ENCODE measurements at regions not wholly inside any gene's neighbourhood (a gene's known extent, or its start where the extent isn't known, plus 50 kb on each side); places are given as distances from the start of the nearest gene placed in this dataset.
"Not testable (repeated sequence)": the region's sequence is repeated elsewhere in the genome, so short reads cannot be mapped to it uniquely, and the experiment has no call there.

DNA sequence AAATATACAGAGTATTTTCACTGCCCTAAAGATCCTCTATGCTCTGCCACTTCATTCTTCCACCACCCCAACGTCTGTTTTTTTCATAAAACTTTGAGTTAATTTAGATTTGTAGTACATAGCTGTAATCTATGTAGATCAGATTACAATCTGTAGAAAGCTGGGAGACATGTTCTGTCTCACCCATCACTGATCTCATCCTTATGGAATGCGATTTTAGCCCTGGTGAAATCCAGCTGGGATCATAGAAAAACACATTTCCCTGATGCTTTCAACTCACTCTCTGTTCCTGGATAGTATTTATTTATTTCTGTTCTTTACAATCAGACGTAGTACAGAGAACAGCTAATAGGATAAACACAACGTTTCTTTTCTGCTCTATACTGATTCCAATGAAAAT is 521.0 kb downstream of the KIF20B start:
- H3K27me3 Mint-ChIP-seq, result no peaks in the 10 kb centered on the region
- H3K9me3 Mint-ChIP-seq (ENCODE audit: low read depth), result no peaks in the 10 kb centered on the region
- H3K4me1 Mint-ChIP-seq (ENCODE audit: low read depth), result peaks cover 8% of the 10 kb centered on the region
- H3K27ac Mint-ChIP-seq, result no peak overlapping the region
- H3K4me3 Mint-ChIP-seq, result no peak overlapping the region
- H3K36me3 Mint-ChIP-seq, result no peaks in the 10 kb centered on the region

DNA sequence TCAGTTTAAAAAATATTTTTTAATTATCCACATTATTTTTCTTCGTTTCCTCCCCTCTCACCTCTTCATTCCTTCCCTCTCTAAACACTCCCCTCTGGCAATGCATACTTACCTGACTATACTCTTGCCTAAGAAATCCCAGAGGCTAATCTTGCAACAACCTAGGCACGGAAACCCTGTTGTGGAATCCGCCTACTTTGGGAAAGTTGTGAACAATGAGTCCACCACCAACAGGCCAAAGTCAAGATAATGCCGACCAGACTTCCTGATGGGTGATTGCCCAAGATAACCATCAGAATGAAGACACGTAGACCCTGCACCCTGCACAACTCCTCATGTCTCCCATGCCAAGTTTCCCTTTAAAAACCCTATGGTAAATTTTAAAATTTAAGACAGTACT is 521.5 kb downstream of the KIF20B start:
- H3K36me3 Mint-ChIP-seq, result no peaks in the 10 kb centered on the region
- H3K27me3 Mint-ChIP-seq, result no peaks in the 10 kb centered on the region
- no peak overlapping the region for H3K4me3 Mint-ChIP-seq
- H3K9me3 Mint-ChIP-seq (ENCODE audit: low read depth), result no peaks in the 10 kb centered on the region
- peaks cover 10% of the 10 kb centered on the region for H3K4me1 Mint-ChIP-seq (ENCODE audit: low read depth)
- no peak overlapping the region for H3K27ac Mint-ChIP-seq

DNA sequence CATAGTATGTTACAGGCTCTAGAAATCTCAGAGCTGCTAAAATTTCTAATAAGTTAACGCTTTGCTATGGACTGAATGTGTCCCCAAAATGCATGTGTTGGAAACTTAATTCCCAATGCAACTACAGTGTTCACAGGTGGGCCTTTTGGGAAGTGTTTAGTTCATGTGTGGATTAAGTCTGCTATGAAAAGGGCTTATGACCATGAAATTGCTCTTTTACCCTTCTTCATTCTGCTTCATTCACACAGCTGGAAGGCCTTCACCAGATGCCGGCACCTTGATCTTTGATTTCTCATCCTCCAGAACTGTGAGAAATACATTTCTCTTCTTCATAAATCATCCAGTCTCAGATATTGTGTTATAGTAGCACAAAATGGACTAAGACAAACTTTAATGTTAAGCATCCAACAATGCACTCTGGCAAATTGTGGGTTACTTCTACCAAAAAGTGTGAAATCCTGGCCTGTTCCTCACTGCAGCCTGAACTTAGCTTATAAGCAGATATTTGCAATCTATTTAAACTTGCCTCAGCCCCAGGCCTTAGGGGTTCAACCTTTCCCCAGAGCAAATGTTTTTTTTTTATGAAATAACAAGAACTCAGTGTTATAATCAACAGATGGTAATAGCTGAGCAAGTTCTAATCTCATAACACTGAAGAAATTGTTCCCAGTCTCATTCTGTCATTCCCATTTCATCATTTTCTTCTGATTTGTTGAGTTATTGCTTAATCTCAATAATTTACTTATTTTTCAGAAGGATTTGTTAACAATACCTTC is 523.6 kb downstream of the KIF20B start:
- H3K4me1 Mint-ChIP-seq (ENCODE audit: low read depth), result peaks cover 13% of the 10 kb centered on the region
- no peak overlapping the region for H3K27ac Mint-ChIP-seq
- H3K9me3 Mint-ChIP-seq (ENCODE audit: low read depth), result no peaks in the 10 kb centered on the region
- no peak overlapping the region for H3K4me3 Mint-ChIP-seq
- no peaks in the 10 kb centered on the region for H3K36me3 Mint-ChIP-seq
- H3K27me3 Mint-ChIP-seq, result no peaks in the 10 kb centered on the region

DNA sequence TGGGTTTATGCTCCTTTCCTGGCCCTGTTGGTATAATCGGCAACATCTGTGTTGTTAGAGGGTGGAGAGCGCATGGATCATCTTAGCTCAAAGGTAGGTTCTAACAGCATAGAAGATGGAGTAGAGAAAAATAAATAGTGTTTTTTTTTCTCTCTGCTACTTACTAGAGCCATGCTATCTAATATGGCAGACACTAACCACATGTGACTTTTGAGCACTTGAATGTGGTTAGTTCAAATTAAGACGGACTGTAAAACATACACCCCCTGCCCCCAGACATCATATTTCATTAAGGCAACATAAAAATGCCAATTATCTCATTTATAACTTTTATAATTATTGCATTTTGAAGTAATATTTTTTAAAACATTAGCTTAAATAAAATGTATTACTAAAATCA is 525.1 kb downstream of the KIF20B start:
- H3K9me3 Mint-ChIP-seq (ENCODE audit: low read depth), result peaks cover 11% of the 10 kb centered on the region
- H3K27ac Mint-ChIP-seq, result peak overlapping the region; percentile 31
- peaks cover 2% of the 10 kb centered on the region for H3K27me3 Mint-ChIP-seq
- H3K4me3 Mint-ChIP-seq, result no peak overlapping the region
- H3K36me3 Mint-ChIP-seq, result no peaks in the 10 kb centered on the region
- H3K4me1 Mint-ChIP-seq (ENCODE audit: low read depth), result peaks cover 13% of the 10 kb centered on the region

DNA sequence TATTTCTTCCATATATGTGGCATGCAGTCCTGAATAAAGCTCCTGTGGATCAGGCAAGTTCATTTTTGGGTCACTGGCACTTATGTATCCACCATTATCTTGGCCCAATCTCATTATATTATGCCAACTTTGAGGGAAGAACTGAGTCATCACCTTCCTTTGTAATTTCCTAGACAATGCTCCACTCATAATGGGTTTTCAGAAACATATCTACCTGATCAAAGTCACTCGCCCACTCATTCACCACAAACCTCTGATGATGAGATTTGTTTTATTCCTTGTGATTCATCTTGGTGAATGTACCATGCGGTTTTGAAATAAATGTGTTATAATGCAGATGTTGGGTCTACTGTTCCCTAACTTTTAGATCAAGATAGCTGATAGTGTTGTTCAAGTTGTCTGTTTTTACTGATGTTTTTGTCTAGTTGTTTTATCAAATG is 525.8 kb downstream of the KIF20B start:
- H3K4me1 Mint-ChIP-seq (ENCODE audit: low read depth), result peaks cover 13% of the 10 kb centered on the region
- no peaks in the 10 kb centered on the region for H3K36me3 Mint-ChIP-seq
- H3K27ac Mint-ChIP-seq, result peak overlapping the region; percentile 5
- H3K27me3 Mint-ChIP-seq, result peaks cover 2% of the 10 kb centered on the region
- peaks cover 11% of the 10 kb centered on the region for H3K9me3 Mint-ChIP-seq (ENCODE audit: low read depth)
- H3K4me3 Mint-ChIP-seq, result peak overlapping the region; percentile 4

DNA sequence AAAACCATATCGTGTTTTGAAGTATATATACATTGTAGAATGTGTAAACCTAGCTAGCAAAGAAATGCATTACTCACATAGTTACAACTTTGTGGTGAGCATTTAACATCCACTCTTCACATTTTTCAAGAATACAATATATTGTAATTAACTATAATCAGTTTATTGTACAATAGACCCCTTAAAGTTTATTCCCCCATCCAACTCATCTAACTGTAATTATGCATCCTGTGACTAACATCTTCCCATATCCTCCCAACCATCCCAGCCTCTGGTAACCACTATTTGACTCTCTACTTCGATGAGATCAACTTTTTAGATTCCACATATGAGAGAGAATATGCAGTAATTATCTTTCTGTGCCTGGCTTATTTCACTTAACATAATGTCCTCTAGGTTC is 526.4 kb downstream of the KIF20B start:
- peaks cover 11% of the 10 kb centered on the region for H3K9me3 Mint-ChIP-seq (ENCODE audit: low read depth)
- no peaks in the 10 kb centered on the region for H3K36me3 Mint-ChIP-seq
- no peak overlapping the region for H3K4me3 Mint-ChIP-seq
- H3K4me1 Mint-ChIP-seq (ENCODE audit: low read depth), result peaks cover 13% of the 10 kb centered on the region
- H3K27ac Mint-ChIP-seq, result peak overlapping the region; percentile 17
- H3K27me3 Mint-ChIP-seq, result peaks cover 2% of the 10 kb centered on the region

DNA sequence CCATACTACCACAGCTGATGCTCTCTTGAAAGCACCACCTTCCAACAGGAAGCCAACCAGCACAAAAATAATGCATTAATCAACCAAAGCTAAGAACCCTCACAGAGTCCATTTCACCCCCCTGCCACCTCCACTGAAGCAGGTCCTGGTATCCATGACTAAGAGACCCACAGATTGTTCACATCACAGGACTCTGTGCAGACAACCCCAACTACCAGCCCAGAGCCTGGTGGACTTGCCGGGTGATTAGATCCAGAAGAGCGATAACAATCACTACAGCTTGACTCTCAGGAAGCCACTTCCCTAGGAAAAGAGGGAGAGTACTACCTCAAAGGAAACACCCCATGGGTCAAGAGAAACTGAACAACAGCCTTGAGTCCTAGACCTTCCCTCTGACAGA is 528.1 kb downstream of the KIF20B start:
- peaks cover 21% of the 10 kb centered on the region for H3K9me3 Mint-ChIP-seq (ENCODE audit: low read depth)
- no peaks in the 10 kb centered on the region for H3K36me3 Mint-ChIP-seq
- peaks cover 4% of the 10 kb centered on the region for H3K27me3 Mint-ChIP-seq
- peaks cover 13% of the 10 kb centered on the region for H3K4me1 Mint-ChIP-seq (ENCODE audit: low read depth)
- no peak overlapping the region for H3K4me3 Mint-ChIP-seq
- no peak overlapping the region for H3K27ac Mint-ChIP-seq

DNA sequence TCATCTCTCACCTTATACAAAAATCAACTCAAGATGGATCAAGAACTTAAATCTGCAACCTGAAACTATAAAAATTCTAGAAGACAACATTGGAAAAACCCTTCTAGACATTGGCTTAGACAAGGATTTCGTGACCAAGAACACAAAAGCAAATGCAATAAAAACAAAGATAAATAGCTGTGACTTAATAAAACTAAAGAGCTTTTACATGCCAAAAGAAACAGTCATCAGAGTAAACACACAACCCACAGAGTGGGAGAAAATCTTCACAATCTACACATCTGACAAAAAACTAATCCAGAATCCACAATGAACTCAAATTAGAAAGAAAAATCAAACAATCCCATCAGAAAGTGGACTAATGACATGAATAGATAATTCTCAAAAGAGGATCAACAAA is 532.4 kb downstream of the KIF20B start:
- not testable (repeated sequence) for H3K27me3 Mint-ChIP-seq; H3K4me1 Mint-ChIP-seq (ENCODE audit: low read depth); H3K27ac Mint-ChIP-seq; H3K4me3 Mint-ChIP-seq; H3K36me3 Mint-ChIP-seq
- peaks cover 26% of the 10 kb centered on the region for H3K9me3 Mint-ChIP-seq (ENCODE audit: low read depth)

DNA sequence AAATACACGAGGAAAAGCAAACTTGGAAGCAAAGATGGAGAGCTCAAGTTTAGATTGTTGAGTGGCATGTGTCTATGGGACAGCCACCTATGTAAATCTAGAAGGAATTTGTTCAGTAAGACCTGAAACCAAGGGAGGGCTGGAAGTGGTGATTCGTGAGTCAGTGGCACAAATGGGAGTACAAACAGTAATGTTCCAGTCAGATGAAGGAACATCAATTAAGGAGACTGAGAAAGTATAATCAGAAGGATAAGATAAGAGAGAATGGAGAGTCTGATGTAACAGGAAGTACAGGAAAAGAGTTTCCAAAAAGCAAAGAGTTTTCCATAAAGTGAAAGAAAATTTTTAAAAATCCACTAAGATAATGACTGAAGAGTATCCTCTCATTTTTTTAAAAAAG is 544.2 kb downstream of the KIF20B start:
- Mint-ChIP-seq H3K4me1 (ENCODE audit: low read depth) (no peaks in the 10 kb centered on the region), H3K27ac (no peak overlapping the region), H3K36me3 (no peaks in the 10 kb centered on the region), H3K9me3 (ENCODE audit: low read depth) (no peaks in the 10 kb centered on the region), H3K4me3 (no peak overlapping the region), H3K27me3 (no peaks in the 10 kb centered on the region)

DNA sequence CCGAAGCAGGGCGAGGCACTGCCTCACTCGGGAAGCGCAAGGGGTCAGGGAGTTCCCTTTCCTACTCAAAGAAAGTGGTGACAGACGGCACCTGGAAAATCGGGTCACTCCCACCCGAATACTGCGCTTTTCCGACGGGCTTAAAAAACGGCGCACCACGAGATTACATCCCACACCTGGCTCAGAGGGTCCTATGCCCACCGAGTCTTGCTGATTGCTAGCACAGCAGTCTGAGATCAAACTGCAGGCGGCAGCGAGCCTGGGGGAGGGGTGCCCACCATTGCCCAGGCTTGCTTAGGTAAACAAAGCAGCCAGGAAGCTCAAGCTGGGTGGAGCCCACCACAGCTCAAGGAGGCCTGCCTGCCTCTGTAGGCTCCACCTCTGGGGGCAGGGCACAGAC is 549.4 kb downstream of the KIF20B start:
- H3K9me3 Mint-ChIP-seq (ENCODE audit: low read depth); H3K4me1 Mint-ChIP-seq (ENCODE audit: low read depth); H3K27ac Mint-ChIP-seq; H3K36me3 Mint-ChIP-seq; H3K4me3 Mint-ChIP-seq; H3K27me3 Mint-ChIP-seq: not testable (repeated sequence)

DNA sequence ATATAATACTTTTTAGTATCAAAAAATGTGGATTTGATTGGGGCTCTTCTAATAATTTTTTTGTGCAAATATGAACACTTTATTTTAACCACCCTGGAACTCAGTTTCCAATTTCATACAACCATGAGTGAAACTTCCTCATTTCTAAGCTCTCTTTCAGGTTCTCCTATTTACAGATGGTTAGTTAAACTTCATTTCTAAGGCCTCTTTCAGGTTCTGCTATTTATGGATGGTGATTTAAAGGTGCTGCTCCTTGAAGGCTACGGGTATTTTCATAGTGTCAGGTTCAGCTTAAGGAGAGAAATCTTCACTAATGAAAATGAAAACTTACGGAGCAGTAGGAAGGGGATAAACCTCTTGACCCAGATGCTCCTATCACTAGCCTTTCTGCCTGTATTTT is 568.3 kb downstream of the KIF20B start:
- H3K27ac Mint-ChIP-seq, result no peak overlapping the region
- H3K9me3 Mint-ChIP-seq (ENCODE audit: low read depth), result no peaks in the 10 kb centered on the region
- H3K36me3 Mint-ChIP-seq, result no peaks in the 10 kb centered on the region
- H3K4me3 Mint-ChIP-seq, result no peak overlapping the region
- no peaks in the 10 kb centered on the region for H3K4me1 Mint-ChIP-seq (ENCODE audit: low read depth)
- H3K27me3 Mint-ChIP-seq, result peaks cover 3% of the 10 kb centered on the region

DNA sequence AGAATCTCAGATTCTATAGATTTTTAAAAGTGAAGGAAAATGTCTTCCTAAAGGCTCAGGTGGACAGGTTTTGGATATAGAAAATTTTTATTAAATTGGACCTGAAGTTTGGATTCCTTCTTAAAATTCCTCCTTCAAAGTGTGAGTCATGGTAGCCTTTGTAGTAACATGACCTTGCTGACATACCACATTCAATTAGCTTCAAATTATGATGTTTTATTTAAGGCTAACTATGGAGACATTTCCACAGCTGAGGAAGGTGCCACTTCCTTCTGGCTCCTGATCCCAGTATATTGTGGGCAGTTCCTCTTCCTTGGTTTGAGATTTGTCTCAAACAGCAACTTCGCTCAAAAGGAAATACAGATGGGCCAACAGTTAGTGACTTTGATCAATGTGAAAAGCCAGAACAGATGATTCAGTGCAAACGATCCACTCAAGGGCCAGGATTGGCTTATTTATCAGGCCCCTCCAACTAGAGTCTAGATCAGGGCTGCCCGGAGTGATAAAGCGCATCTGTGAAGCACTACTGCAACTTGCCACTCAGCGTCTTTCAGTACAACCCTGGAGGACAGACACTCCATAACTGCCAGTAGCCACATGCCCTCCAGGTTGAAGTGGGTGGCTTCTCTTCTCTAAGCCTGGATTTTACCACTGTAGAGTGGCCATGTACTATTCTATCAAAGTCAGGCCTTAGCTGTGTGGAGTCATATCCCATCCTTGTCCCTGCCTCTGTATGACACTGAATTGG is 573.5 kb downstream of the KIF20B start:
- Mint-ChIP-seq H3K27ac (no peak overlapping the region), H3K4me1 (ENCODE audit: low read depth) (no peaks in the 10 kb centered on the region), H3K4me3 (no peak overlapping the region), H3K27me3 (peaks cover 3% of the 10 kb centered on the region), H3K9me3 (ENCODE audit: low read depth) (no peaks in the 10 kb centered on the region), H3K36me3 (no peaks in the 10 kb centered on the region)

DNA sequence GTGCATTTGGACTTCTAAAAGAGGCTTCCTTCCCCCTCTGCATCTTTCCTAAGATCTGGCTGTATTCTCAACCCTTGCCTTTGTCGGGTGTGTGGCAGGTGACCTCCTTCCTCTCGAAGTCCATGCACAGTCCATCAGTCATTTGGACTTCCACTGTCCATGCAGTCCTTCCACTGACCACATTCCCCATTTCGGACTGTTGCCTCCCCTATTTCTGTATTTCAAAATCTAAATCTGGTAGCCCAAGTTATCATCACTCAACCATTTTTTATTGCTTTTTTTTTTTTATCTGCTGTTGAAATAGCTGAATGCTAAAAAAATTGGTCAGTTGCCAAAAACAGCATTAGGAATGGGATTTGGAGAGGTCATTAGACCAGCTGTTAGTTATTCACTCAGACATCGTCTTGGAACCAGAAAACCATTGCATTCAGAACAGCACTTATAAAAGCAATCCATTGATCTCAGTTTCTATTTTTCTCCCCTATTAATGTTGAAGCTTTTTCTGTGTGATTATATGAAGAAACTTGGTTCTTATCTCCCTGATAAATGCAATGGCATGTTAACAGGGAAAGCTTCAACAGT is 575.6 kb downstream of the KIF20B start:
- H3K4me3 Mint-ChIP-seq, result no peak overlapping the region
- no peak overlapping the region for H3K27ac Mint-ChIP-seq
- H3K36me3 Mint-ChIP-seq, result no peaks in the 10 kb centered on the region
- H3K27me3 Mint-ChIP-seq, result peaks cover 3% of the 10 kb centered on the region
- no peaks in the 10 kb centered on the region for H3K9me3 Mint-ChIP-seq (ENCODE audit: low read depth)
- H3K4me1 Mint-ChIP-seq (ENCODE audit: low read depth), result no peaks in the 10 kb centered on the region

DNA sequence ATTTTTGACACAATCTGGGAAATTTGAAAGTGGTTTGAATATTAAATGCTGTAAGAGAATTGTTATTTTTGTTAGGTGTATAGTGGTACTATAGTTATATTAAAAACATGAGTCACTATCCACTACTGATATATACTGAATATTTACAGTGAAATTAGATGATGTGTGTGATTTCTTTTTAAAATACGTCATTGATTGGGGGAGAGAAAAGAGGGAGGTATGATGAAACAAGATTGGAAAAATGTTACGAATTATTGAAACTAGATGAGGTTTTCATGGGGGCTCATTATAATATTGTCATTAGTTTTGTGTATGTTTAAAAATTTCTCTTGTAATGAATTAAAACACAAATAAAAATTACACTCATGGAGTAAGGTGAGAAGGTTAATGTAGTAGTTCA is 571.4 kb downstream of the HTR7 start:
- Mint-ChIP-seq H3K9me3 (ENCODE audit: low read depth) (no peaks in the 10 kb centered on the region), H3K27me3 (peaks cover 8% of the 10 kb centered on the region), H3K4me3 (no peak overlapping the region), H3K4me1 (ENCODE audit: low read depth) (no peaks in the 10 kb centered on the region), H3K27ac (no peak overlapping the region), H3K36me3 (no peaks in the 10 kb centered on the region)

DNA sequence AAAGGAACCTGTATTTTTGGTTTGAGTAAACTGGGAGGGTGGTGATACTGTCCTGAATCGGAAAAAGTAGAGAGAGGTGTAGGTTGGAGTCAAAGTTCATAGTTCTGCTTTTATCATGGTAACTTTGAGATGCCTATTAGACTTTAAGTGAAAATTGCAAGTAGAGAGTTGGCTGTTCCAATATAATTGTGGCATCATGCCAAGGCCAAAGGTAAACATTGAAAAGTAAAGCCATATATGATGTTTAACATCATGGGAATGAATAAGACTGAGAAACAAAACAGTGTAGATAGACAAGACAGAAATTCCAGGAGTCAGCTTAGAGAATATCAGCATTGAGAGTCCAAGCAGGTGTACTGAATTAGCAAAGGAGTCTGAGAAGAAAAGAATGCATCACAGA is 570.9 kb downstream of the HTR7 start:
- H3K9me3 Mint-ChIP-seq (ENCODE audit: low read depth), result no peaks in the 10 kb centered on the region
- no peak overlapping the region for H3K27ac Mint-ChIP-seq
- peaks cover 8% of the 10 kb centered on the region for H3K27me3 Mint-ChIP-seq
- no peaks in the 10 kb centered on the region for H3K4me1 Mint-ChIP-seq (ENCODE audit: low read depth)
- no peak overlapping the region for H3K4me3 Mint-ChIP-seq
- no peaks in the 10 kb centered on the region for H3K36me3 Mint-ChIP-seq

Data from activated naive CD8-positive, alpha-beta T cell (primary cell).